Left colon (tissue), 2 donors: ENCODE measurements at regions not wholly inside any gene's neighbourhood (a gene's known extent, or its start where the extent isn't known, plus 50 kb on each side); places are given as distances from the start of the nearest gene placed in this dataset.
"Not testable (repeated sequence)": the region's sequence is repeated elsewhere in the genome, so short reads cannot be mapped to it uniquely, and the experiment has no call there.

ENCODE experiments used
- ATAC-seq: fragments of 200-7000 bp; cut with Tn5 transposase; one replicate; pipeline ENCODE4 v1.9.1; 2020; ENCODE audit warnings: mild to moderate bottlenecking, moderate library complexity
- DNase-seq, 2 donors: peaks; one replicate each; pipeline ENCODE4 v3.0.0-alpha.2; 2020
- intact Hi-C, 2 donors: fragments of 100-400 bp; cut with DNase I in 1 of 2; cut with micrococcal nuclease in 1 of 2; formaldehyde crosslinking; loops; one replicate each; pipeline versions ENCODE4 v1.11.2 to v1.14.0; 2022; cut with DNase I, micrococcal nuclease
- donor health status: DM: no; HTN: no; CAD: no.
- donor health status: DM: yes; HTN: yes; CAD: no.

- intact Hi-C loops = no loop called here
- DNase-seq = no peak
- no peak for ATAC-seq
These were observed 750.7 kb upstream of the PABPC4L start for GRCh38 chr4:134952305-134952704.

GRCh38 chr4:134948110-134948642, 746.6 kb upstream of the PABPC4L start:
- intact Hi-C loops = no loop called here
- DNase-seq (no peak), ATAC-seq (no peak)

GRCh38 chr4:134944115-134944514, 742.5 kb upstream of the PABPC4L start:
- intact Hi-C loops = no loop called here
- DNase-seq = no peak
- ATAC-seq = no peak

GRCh38 chr4:134936014-134936413, 734.4 kb upstream of the PABPC4L start:
- DNase-seq (no peak), ATAC-seq (no peak)
- intact Hi-C loops = no loop called here

GRCh38 chr4:134935320-134935719, 733.7 kb upstream of the PABPC4L start:
- intact Hi-C loops = no loop called here
- ATAC-seq (no peak), DNase-seq (peak in 1 of 2 donors; percentile 22)

GRCh38 chr4:134934036-134934808, 732.6 kb upstream of the PABPC4L start:
- no peak for DNase-seq
- no peak for ATAC-seq
- intact Hi-C loops = no loop called here

- DNase-seq = no peak
- intact Hi-C loops = no loop called here
- no peak for ATAC-seq
These were observed 713.8 kb upstream of the PABPC4L start for GRCh38 chr4:134915355-134915754.

- intact Hi-C loops, DNase-seq, ATAC-seq: not testable (repeated sequence)
These were observed 712.7 kb upstream of the PABPC4L start for GRCh38 chr4:134914250-134914649.

- intact Hi-C loops = no loop called here
- DNase-seq (no peak), ATAC-seq (no peak)
These were observed 710.4 kb upstream of the PABPC4L start for GRCh38 chr4:134911941-134912340.

- intact Hi-C loops = no loop called here
- DNase-seq (no peak), ATAC-seq (no peak)
These were observed 704.9 kb upstream of the PABPC4L start for GRCh38 chr4:134906404-134907023.

- ATAC-seq (no peak), DNase-seq (no peak)
- intact Hi-C loops = no loop called here
These were observed 703.5 kb upstream of the PABPC4L start for GRCh38 chr4:134905061-134905460.

- intact Hi-C loops = no loop called here
- ATAC-seq = no peak
- no peak for DNase-seq
These were observed 686.6 kb upstream of the PABPC4L start for GRCh38 chr4:134888156-134888555.

GRCh38 chr4:134885436-134885835, 683.8 kb upstream of the PABPC4L start:
- ATAC-seq = no peak
- intact Hi-C loops = no loop called here
- DNase-seq = no peak

GRCh38 chr4:134883831-134884449, 682.4 kb upstream of the PABPC4L start:
- intact Hi-C loops = no loop called here
- no peak for DNase-seq
- ATAC-seq = no peak

GRCh38 chr4:134879019-134879418, 677.4 kb upstream of the PABPC4L start:
- ATAC-seq (no peak), DNase-seq (no peak)

GRCh38 chr4:134867027-134867426, 665.4 kb upstream of the PABPC4L start:
- no peak for DNase-seq
- no peak for ATAC-seq
- intact Hi-C loops = no loop called here

More at GRCh38 chr4:134879019-134879418, 677.4 kb upstream of the PABPC4L start:
- intact Hi-C loops = no loop called here

- no peak for DNase-seq
- ATAC-seq = no peak
- intact Hi-C loops = no loop called here
These were observed 664.1 kb upstream of the PABPC4L start for GRCh38 chr4:134865675-134866074.

- DNase-seq (no peak), ATAC-seq (no peak)
- intact Hi-C loops = no loop called here
These were observed 660.5 kb upstream of the PABPC4L start for GRCh38 chr4:134862116-134862515.

GRCh38 chr4:134848681-134849080, 647.1 kb upstream of the PABPC4L start:
- intact Hi-C loops = no loop called here
- DNase-seq = no peak
- no peak for ATAC-seq

- intact Hi-C loops, DNase-seq, ATAC-seq: not testable (repeated sequence)
These were observed 629.2 kb upstream of the PABPC4L start for GRCh38 chr4:134830741-134831140.
